ENCODE measurements at regions not wholly inside any gene's neighbourhood (a gene's known extent, or its start where the extent isn't known, plus 50 kb on each side); places are given as distances from the start of the nearest gene placed in this dataset.

DNA sequence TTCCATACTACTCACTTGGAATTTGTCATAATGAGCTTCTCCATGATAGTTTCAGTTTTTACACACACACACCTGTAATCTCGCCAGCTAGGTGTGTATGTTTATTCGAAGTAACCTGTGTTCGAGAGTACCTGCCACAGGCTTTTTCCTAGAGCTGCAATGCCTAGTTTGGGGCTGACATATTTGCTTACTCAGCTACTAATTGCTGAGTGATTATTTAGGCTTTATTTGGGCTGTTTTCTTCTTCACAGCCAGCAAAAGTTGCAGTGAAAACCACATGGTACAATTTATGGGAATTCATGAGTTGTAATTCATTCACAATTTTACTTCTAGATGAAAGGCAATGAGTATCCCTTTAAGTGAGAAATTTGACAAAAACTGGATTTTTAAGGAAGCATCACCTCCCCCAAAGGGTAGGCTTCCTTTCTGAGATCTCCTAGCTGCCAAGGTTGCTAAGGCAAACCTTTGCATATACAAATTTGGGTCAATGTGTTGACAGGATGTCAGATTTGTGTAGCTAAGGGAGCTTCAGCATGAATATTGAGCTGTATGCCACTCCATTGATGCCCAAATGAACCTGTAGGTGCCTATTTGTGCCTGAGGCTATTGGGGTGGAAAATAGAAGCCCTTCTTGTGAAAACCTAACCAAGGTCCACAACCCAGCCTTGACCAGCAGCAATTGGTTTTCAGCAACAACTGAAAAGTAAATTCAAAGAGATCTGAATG, 108.7 kb upstream of the OTX2 start (continued):
- TF ChIP-seq ZNF138 (CRISPR knock-in tag; conservative IDR thresholded peaks at IDR 0.05) (no peak), ETV6 (CRISPR knock-in tag; IDR thresholded peaks at IDR 0.05) (peak; percentile 74; the same call in 1 of the 2 replicates), ZNF671 (CRISPR knock-in tag; IDR thresholded peaks at IDR 0.05) (no peak), HMGA2 (CRISPR knock-in tag; IDR thresholded peaks at IDR 0.05) (no peak), ARID4B (CRISPR knock-in tag; IDR thresholded peaks at IDR 0.05; ENCODE audit: borderline replicate concordance) (no peak), SOX15 (CRISPR knock-in tag; IDR thresholded peaks at IDR 0.05) (no peak), PRRX2 (CRISPR knock-in tag; IDR thresholded peaks at IDR 0.05) (no peak), CREM (CRISPR knock-in tag; IDR thresholded peaks at IDR 0.05) (no peak), TEAD1 (CRISPR knock-in tag; IDR thresholded peaks at IDR 0.05) (peak; percentile 45; the same call in 1 of the 2 replicates), FOXP4 (CRISPR knock-in tag; IDR thresholded peaks at IDR 0.05) (peak; percentile 91; the same call in 1 of the 2 replicates), TP53 (CRISPR knock-in tag; IDR thresholded peaks at IDR 0.05) (no peak), ZNF532 (CRISPR knock-in tag; IDR thresholded peaks at IDR 0.05; ENCODE audit: borderline replicate concordance) (no peak), SMAD3 (CRISPR knock-in tag; IDR thresholded peaks at IDR 0.05; ENCODE audit: borderline replicate concordance) (no peak), IRF2 (CRISPR knock-in tag; IDR thresholded peaks at IDR 0.05; ENCODE audit: borderline replicate concordance, low read depth) (no peak), GABPB1 (CRISPR knock-in tag; IDR thresholded peaks at IDR 0.05) (no peak), FOXP1 (CRISPR knock-in tag; IDR thresholded peaks at IDR 0.05; ENCODE audit: borderline replicate concordance) (no peak), SP1 (CRISPR knock-in tag; conservative IDR thresholded peaks at IDR 0.05) (0 out of 2 replicates have a peak, but pooled peaks have one; percentile 30), KAT7 (CRISPR knock-in tag; IDR thresholded peaks at IDR 0.05; ENCODE audit: borderline replicate concordance) (no peak)
- TF ChIP-seq, protein P1, sequence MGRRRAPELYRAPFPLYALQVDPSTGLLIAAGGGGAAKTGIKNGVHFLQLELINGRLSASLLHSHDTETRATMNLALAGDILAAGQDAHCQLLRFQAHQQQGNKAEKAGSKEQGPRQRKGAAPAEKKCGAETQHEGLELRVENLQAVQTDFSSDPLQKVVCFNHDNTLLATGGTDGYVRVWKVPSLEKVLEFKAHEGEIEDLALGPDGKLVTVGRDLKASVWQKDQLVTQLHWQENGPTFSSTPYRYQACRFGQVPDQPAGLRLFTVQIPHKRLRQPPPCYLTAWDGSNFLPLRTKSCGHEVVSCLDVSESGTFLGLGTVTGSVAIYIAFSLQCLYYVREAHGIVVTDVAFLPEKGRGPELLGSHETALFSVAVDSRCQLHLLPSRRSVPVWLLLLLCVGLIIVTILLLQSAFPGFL (CRISPR knock-in tag; IDR thresholded peaks at IDR 0.05; ENCODE audit: borderline replicate concordance) = no peak
- TF ChIP-seq, protein P2, sequence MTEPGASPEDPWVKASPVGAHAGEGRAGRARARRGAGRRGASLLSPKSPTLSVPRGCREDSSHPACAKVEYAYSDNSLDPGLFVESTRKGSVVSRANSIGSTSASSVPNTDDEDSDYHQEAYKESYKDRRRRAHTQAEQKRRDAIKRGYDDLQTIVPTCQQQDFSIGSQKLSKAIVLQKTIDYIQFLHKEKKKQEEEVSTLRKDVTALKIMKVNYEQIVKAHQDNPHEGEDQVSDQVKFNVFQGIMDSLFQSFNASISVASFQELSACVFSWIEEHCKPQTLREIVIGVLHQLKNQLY (CRISPR knock-in tag; IDR thresholded peaks at IDR 0.05) = no peak
- TF ChIP-seq, protein P3, sequence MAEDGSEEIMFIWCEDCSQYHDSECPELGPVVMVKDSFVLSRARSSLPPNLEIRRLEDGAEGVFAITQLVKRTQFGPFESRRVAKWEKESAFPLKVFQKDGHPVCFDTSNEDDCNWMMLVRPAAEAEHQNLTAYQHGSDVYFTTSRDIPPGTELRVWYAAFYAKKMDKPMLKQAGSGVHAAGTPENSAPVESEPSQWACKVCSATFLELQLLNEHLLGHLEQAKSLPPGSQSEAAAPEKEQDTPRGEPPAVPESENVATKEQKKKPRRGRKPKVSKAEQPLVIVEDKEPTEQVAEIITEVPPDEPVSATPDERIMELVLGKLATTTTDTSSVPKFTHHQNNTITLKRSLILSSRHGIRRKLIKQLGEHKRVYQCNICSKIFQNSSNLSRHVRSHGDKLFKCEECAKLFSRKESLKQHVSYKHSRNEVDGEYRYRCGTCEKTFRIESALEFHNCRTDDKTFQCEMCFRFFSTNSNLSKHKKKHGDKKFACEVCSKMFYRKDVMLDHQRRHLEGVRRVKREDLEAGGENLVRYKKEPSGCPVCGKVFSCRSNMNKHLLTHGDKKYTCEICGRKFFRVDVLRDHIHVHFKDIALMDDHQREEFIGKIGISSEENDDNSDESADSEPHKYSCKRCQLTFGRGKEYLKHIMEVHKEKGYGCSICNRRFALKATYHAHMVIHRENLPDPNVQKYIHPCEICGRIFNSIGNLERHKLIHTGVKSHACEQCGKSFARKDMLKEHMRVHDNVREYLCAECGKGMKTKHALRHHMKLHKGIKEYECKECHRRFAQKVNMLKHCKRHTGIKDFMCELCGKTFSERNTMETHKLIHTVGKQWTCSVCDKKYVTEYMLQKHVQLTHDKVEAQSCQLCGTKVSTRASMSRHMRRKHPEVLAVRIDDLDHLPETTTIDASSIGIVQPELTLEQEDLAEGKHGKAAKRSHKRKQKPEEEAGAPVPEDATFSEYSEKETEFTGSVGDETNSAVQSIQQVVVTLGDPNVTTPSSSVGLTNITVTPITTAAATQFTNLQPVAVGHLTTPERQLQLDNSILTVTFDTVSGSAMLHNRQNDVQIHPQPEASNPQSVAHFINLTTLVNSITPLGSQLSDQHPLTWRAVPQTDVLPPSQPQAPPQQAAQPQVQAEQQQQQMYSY (CRISPR knock-in tag; IDR thresholded peaks at IDR 0.05) = no peak

All from WTC11 (cell line).